Kidney (tissue), 13 donors: ENCODE measurements at regions not wholly inside any gene's neighbourhood (a gene's known extent, or its start where the extent isn't known, plus 50 kb on each side); places are given as distances from the start of the nearest gene placed in this dataset.

Experiments used
- DNase-seq, 5 donors: peaks; one replicate each; pipeline ENCODE4 v3.0.0-alpha.2; 2013 to 2020
- FAIRE-seq: peaks from 2 replicates; lab custom pipeline; 2012; peaks lifted over from hg19 to GRCh38; lab: Jason Lieb, UNC
- H3K27ac ChIP-seq, 2 donors: one replicate each; pipeline ENCODE4 v1.7.0; 2013; ENCODE audit warnings: low read depth in 2 of 2, low read length in 2 of 2, inconsistent platforms in 1 of 2
- H3K27me3 ChIP-seq: one replicate; pipeline ENCODE4 v1.7.1; 2013; ENCODE audit warnings: low read length, inconsistent platforms; ENCODE audit not compliant: control insufficient read depth, insufficient read depth
- H3K36me3 ChIP-seq, 3 donors: one replicate each; pipeline versions ENCODE4 v1.7.0 to v1.7.1; 2013; ENCODE audit warnings: low read length in 3 of 3, control low read depth in 1 of 3, inconsistent platforms in 1 of 3; ENCODE audit not compliant: insufficient read depth in 3 of 3, control insufficient read depth in 2 of 3
- H3K4me1 ChIP-seq, 3 donors: one replicate each; pipeline versions ENCODE4 v1.7.0 to v1.7.1; 2013; ENCODE audit warnings: low read length in 3 of 3, inconsistent platforms in 1 of 3, low read depth in 1 of 3; ENCODE audit not compliant: control insufficient read depth in 2 of 3, insufficient read depth in 2 of 3
- H3K4me3 ChIP-seq, 3 donors: one replicate each; pipeline versions ENCODE4 v1.7.0 to v1.8.1; 2013; ENCODE audit warnings: low read length in 3 of 3, control low read depth in 1 of 3, inconsistent platforms in 1 of 3
- H3K9ac ChIP-seq, 3 donors: one replicate each; pipeline versions ENCODE4 v1.7.0 to v1.7.1; 2013; ENCODE audit warnings: low read length in 3 of 3, control low read depth in 1 of 3, inconsistent platforms in 1 of 3
- H3K9me3 ChIP-seq, 3 donors: one replicate each; pipeline versions ENCODE4 v1.7.0 to v1.7.1; 2013; ENCODE audit warnings: low read length in 3 of 3, control low read depth in 1 of 3, inconsistent platforms in 1 of 3; ENCODE audit not compliant: control insufficient read depth in 2 of 3, insufficient read depth in 1 of 3
- intact Hi-C: fragments of 100-400 bp; cut with DNase I; formaldehyde crosslinking; loops from one replicate; pipeline ENCODE4 v1.11.1; 2022
- TF ChIP-seq, protein P1 (sequence below): IDR thresholded peaks from 3 replicates; pipeline ENCODE4 v1.5.1; 2012; ENCODE audit warnings: mild to moderate bottlenecking, moderate library complexity, borderline replicate concordance; ENCODE audit not compliant: insufficient read depth; ENCODE audit errors: extremely low read depth
- donor health status: control.
- donor health status: control.
- donor health status: control.
- donor health status: control.
- donor health status: control.
- donor health status: DM: yes; HTN: yes; CAD: no.
- donor health status: Normal renal cell carcinoma (clear cell type).

DNA sequence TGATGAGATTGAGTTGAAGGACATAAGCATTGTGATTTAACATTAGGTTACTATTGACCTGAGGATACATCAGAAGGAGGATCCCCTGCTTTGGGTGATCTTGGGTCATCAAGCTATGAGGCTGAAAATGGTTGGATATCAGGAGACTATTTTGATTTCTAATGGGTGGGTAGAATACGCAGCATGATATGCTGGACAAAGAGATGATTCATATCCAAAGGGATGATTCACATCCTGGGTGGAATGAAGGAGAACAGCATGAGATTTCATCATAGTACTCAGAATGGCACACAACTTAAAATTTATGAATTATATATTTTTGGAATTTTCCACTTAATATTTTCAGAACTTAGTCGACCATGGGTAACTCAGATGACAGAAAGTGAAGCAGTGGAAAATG lies 1759.5 kb upstream of the C9orf72 start:
- H3K9me3 ChIP-seq, result no peaks in the 10 kb centered on the region
- no peak for FAIRE-seq
- DNase-seq, result no peak
- no peak overlapping the region for H3K4me3 ChIP-seq
- no peaks in the 10 kb centered on the region for H3K27me3 ChIP-seq
- TF ChIP-seq, protein P1, sequence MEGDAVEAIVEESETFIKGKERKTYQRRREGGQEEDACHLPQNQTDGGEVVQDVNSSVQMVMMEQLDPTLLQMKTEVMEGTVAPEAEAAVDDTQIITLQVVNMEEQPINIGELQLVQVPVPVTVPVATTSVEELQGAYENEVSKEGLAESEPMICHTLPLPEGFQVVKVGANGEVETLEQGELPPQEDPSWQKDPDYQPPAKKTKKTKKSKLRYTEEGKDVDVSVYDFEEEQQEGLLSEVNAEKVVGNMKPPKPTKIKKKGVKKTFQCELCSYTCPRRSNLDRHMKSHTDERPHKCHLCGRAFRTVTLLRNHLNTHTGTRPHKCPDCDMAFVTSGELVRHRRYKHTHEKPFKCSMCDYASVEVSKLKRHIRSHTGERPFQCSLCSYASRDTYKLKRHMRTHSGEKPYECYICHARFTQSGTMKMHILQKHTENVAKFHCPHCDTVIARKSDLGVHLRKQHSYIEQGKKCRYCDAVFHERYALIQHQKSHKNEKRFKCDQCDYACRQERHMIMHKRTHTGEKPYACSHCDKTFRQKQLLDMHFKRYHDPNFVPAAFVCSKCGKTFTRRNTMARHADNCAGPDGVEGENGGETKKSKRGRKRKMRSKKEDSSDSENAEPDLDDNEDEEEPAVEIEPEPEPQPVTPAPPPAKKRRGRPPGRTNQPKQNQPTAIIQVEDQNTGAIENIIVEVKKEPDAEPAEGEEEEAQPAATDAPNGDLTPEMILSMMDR, result no peak
- H3K36me3 ChIP-seq, result no peaks in the 10 kb centered on the region
- H3K4me1 ChIP-seq, result no peaks in the 10 kb centered on the region
- H3K9ac ChIP-seq, result no peak overlapping the region
- no peak overlapping the region for H3K27ac ChIP-seq
- intact Hi-C loops, result no loop called here

GRCh38 chr9:29336281-29336680 lies 1763.0 kb upstream of the C9orf72 start:
- Histone ChIP-seq H3K9me3 (no peaks in the 10 kb centered on the region), H3K4me1 (no peaks in the 10 kb centered on the region), H3K36me3 (no peaks in the 10 kb centered on the region), H3K9ac (no peak overlapping the region), H3K27ac (no peak overlapping the region), H3K4me3 (no peak overlapping the region), H3K27me3 (no peaks in the 10 kb centered on the region)
- DNase-seq, result no peak
- TF ChIP-seq, protein P1, result no peak
- intact Hi-C loops, result no loop called here
- FAIRE-seq, result no peak

DNA sequence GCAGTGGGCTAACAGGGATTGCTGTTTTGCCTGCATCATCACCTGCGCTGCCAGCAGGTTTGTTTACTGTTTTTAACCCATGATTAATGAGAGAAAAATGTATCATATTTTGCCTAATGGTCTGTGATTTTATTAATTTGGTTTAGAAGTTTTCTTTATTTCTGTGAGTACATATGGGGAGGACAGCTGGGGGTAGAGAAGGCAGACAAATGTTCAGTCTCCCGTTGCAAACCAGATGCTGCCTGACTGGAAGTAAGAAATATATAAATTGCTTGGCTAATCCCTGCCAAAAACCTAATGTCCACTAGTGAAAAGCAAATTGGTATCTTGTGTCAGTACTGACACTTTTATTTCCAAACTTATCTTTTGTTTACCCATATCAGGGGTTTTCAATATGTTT lies 1766.1 kb upstream of the C9orf72 start:
- H3K27me3 ChIP-seq, result no peaks in the 10 kb centered on the region
- H3K36me3 ChIP-seq, result no peaks in the 10 kb centered on the region
- TF ChIP-seq, protein P1, result no peak
- FAIRE-seq (no peak), DNase-seq (no peak)
- H3K27ac ChIP-seq, result no peak overlapping the region
- H3K4me1 ChIP-seq, result no peaks in the 10 kb centered on the region
- intact Hi-C loops, result no loop called here
- no peak overlapping the region for H3K4me3 ChIP-seq
- H3K9ac ChIP-seq, result no peak overlapping the region
- no peaks in the 10 kb centered on the region for H3K9me3 ChIP-seq

DNA sequence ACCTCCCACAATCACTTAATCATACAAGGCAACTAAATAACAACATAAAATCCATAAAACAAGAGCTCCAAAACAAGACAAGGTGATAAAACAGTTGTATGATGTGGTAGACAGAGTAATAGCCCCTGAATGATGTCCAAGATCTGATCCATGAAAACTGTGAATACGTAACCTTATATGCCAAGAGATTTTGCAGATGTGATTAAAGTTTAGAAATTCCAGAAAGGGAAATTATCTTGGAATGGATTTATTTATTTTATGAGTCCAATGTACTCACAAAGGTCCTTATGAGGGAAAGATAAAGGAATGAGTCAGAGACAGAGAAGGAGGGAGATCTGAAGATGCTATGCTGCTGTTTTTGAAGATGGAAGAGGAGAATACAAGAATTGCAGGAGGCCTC lies 1775.7 kb upstream of the C9orf72 start:
- no peaks in the 10 kb centered on the region for H3K27me3 ChIP-seq
- H3K9ac ChIP-seq, result no peak overlapping the region
- no peaks in the 10 kb centered on the region for H3K4me1 ChIP-seq
- intact Hi-C loops, result no loop called here
- no peak overlapping the region for H3K27ac ChIP-seq
- FAIRE-seq, result no peak
- TF ChIP-seq, protein P1, result no peak
- H3K36me3 ChIP-seq, result no peaks in the 10 kb centered on the region
- no peak overlapping the region for H3K4me3 ChIP-seq
- H3K9me3 ChIP-seq, result no peaks in the 10 kb centered on the region
- no peak for DNase-seq
